ENCODE measurements at regions not wholly inside any gene's neighbourhood (a gene's known extent, or its start where the extent isn't known, plus 50 kb on each side); places are given as distances from the start of the nearest gene placed in this dataset.

DNA sequence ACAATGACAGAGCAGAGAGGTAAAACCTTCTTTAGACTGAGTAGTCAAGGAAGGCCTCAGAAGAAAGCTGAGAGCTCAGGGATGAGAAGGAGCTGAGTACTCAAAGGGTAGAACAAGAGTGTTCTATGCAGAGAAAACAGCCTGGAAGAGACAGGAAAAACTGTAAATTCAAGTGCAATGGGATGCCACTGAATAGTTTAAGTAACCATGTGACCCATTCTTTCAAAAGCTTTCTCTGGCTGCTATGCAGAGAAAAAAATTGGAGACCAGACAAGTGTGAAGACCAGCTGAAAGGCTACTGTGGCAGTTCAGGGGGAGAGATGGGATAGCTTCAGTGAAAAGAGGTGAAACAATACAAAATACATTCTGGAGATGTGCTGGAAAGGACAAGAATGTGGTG, 61.3 kb upstream of the RNF38 start:
- DNase-seq: no peak

DNA sequence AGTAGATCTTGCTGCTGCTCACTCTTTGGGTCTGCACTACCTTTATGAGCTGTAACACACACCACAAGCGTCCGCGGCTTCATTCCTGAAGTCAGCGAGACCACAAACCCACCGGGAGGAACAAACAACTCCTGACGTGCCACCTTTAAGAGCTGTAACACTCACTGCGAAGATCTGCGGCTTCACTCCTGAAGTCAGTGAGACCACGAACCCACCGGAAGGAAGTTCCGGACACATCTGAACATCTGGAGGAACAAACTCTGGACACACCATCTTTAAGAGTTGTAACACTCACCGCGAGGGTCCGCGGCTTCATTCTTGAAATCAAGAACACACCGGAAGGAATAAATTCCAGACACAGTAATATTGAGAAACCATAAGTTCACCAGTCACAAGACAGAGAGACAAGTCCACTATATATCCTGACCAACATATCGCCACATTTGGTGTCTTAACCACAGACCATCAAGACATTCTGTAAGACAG, 58.4 kb upstream of the RNF38 start:
- peak; percentile 86 to 88 for DNase-seq

DNA sequence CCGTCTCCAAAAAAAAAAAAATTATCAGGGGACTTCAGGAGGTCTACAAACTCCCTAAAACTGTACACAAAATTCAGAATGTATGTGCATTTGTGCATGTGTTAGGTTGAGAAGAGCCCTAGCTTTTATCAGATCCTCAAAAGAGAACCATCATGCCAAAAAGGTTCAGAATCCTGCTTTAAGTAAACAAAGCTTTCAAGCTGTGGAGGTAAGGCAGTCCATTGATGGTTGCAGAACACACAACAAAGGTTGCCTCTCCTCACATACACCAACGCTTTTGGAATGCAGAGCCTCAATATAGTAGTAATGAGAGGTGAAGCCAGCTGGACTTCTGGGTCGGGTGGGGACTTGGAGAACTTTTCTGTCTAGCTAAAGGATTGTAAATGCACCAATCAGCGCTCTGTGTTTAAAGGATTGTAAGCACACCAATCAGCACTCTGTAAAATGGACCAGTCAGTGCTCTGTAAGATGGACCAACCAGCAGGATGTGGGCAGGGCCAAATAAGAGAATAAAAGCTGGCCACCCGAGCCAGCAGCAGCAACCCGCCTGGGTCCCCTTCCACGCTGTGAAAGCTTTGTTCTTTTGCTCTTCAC, 57.9 kb upstream of the RNF38 start:
- DNase-seq: no peak

DNA sequence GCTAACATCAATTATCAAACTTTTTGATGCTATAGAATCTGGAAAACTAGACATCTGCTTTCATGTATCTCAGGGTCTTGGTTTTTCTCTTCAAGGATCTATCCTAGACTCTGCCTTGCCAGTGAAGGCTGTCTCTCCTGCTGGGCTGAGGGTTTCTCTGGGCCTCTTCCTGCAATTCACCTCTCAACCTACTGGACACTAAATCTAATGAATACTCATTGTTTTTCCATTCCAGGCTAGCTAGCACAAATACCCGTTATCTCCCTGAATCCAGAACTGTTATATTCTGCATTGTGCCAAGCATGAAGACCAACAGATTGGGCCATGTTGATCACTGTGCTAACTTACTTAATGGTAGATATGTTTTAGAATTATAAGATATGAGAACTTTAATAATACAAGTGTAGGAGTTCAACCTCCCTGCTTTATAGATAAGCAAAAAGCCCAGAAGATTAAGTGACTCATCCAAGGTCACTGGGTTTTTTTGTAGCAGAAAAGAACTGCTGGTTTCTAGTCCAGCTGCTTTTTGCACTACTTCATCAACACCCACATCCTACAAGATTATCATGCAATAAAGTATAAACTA, 56.5 kb upstream of the RNF38 start:
- DNase-seq: no peak

DNA sequence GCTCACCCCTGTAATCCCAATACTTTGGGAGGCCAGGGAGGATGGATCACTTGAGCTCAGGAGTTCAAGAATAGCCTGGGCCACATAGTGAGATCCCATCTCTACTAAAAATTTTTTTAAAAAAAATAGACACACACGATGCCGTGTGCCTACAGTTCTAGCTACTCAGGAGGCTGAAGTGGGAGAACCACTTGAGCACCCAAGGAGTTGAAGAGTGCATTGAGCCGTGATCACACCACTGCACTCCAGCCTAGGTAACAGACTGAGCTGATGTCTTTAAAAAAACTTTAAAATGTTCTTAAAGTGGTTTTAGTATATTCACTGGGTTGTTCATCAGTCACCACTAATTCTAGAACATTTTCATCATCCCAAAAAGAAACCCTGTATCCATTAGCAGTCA, 51.9 kb upstream of the RNF38 start:
- no peak for DNase-seq

DNA sequence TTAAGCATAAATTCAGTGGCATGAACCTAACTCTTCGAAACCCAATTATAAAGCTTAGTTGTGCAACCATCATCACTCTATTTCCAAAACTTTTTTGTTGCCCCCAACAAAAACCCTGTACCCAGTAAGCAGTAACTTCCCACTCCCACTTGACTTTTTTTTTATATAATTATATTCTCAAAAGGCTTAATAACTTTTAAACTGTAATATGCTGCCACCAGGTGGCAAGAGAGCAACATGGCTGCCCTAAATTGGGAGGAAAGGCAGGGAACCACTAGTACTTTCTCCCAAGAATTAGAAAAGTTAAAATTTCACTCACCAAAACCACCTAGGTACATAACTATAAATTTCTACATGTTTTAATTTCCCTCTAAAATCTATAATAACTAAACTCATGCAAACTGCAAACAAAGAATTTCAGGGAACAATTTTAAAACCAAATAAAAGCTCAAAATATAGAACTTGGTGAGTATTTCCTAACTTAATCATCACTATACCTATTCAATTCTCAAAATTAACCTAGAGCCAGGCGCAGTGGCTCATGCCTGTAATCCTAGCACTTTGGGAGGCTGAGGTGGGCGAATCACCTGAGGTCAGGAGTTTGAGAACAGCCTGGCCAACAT, 50.2 kb upstream of the RNF38 start:
- DNase-seq: no peak

All from activated T-cell treated with anti-CD3 and anti-CD28 coated beads, Interleukin-2, amount 50 U/mL, for 48 hours (primary cell).